ENCODE measurements at regions not wholly inside any gene's neighbourhood (a gene's known extent, or its start where the extent isn't known, plus 50 kb on each side); places are given as distances from the start of the nearest gene placed in this dataset.

GRCh38 chr13:85243831-85244230 lies 555.4 kb downstream of the SLITRK6 start:
- intact Hi-C loops (cut with micrococcal nuclease): no loop called here
- no peaks in the 10 kb centered on the region for H3K4me1 Mint-ChIP-seq (ENCODE audit: low read depth)
- CTCF ChIA-PET: no interaction called here
- no peaks in the 10 kb centered on the region for H3K27me3 Mint-ChIP-seq (ENCODE audit: low read depth)
- no peak for DNase-seq
- no peak overlapping the region for H3K4me3 Mint-ChIP-seq
- H3K36me3 Mint-ChIP-seq (ENCODE audit: low read depth): no peaks in the 10 kb centered on the region
- H3K27ac Mint-ChIP-seq: no peak overlapping the region
- H3K9me3 Mint-ChIP-seq: no peaks in the 10 kb centered on the region

- no peaks in the 10 kb centered on the region for H3K4me1 Mint-ChIP-seq (ENCODE audit: low read depth)
- CTCF ChIA-PET: no interaction called here
Measured at GRCh38 chr13:85241060-85241459, 558.2 kb downstream of the SLITRK6 start.

GRCh38 chr13:85236413-85236812 lies 562.8 kb downstream of the SLITRK6 start:
- H3K4me1 Mint-ChIP-seq (ENCODE audit: low read depth): no peaks in the 10 kb centered on the region
- H3K27me3 Mint-ChIP-seq (ENCODE audit: low read depth): no peaks in the 10 kb centered on the region
- H3K9me3 Mint-ChIP-seq: peaks cover 2% of the 10 kb centered on the region
- intact Hi-C loops (cut with micrococcal nuclease): no loop called here
- H3K4me3 Mint-ChIP-seq: no peak overlapping the region
- DNase-seq: no peak
- H3K27ac Mint-ChIP-seq: no peak overlapping the region
- H3K36me3 Mint-ChIP-seq (ENCODE audit: low read depth): no peaks in the 10 kb centered on the region
- CTCF ChIA-PET: no interaction called here

More at GRCh38 chr13:85241060-85241459, 558.2 kb downstream of the SLITRK6 start:
- intact Hi-C loops (cut with micrococcal nuclease): no loop called here
- no peak for DNase-seq
- Mint-ChIP-seq H3K9me3 (no peaks in the 10 kb centered on the region), H3K27ac (no peak overlapping the region), H3K36me3 (ENCODE audit: low read depth) (no peaks in the 10 kb centered on the region), H3K27me3 (ENCODE audit: low read depth) (no peaks in the 10 kb centered on the region), H3K4me3 (no peak overlapping the region)

GRCh38 chr13:85230691-85231093 lies 568.5 kb downstream of the SLITRK6 start:
- Mint-ChIP-seq H3K27me3 (ENCODE audit: low read depth) (no peaks in the 10 kb centered on the region), H3K9me3 (peaks cover 2% of the 10 kb centered on the region), H3K4me1 (ENCODE audit: low read depth) (no peaks in the 10 kb centered on the region), H3K36me3 (ENCODE audit: low read depth) (no peaks in the 10 kb centered on the region), H3K27ac (no peak overlapping the region), H3K4me3 (no peak overlapping the region)
- DNase-seq: no peak
- CTCF ChIA-PET: no interaction called here
- intact Hi-C loops (cut with micrococcal nuclease): no loop called here

- H3K4me1 Mint-ChIP-seq (ENCODE audit: low read depth): no peaks in the 10 kb centered on the region
- CTCF ChIA-PET: no interaction called here
- H3K36me3 Mint-ChIP-seq (ENCODE audit: low read depth): no peaks in the 10 kb centered on the region
- H3K9me3 Mint-ChIP-seq: peaks cover 2% of the 10 kb centered on the region
- H3K4me3 Mint-ChIP-seq: no peak overlapping the region
- intact Hi-C loops (cut with micrococcal nuclease): no loop called here
- H3K27ac Mint-ChIP-seq: no peak overlapping the region
- no peak for DNase-seq
- H3K27me3 Mint-ChIP-seq (ENCODE audit: low read depth): no peaks in the 10 kb centered on the region
Measured at GRCh38 chr13:85228692-85229091, 570.5 kb downstream of the SLITRK6 start.

DNA sequence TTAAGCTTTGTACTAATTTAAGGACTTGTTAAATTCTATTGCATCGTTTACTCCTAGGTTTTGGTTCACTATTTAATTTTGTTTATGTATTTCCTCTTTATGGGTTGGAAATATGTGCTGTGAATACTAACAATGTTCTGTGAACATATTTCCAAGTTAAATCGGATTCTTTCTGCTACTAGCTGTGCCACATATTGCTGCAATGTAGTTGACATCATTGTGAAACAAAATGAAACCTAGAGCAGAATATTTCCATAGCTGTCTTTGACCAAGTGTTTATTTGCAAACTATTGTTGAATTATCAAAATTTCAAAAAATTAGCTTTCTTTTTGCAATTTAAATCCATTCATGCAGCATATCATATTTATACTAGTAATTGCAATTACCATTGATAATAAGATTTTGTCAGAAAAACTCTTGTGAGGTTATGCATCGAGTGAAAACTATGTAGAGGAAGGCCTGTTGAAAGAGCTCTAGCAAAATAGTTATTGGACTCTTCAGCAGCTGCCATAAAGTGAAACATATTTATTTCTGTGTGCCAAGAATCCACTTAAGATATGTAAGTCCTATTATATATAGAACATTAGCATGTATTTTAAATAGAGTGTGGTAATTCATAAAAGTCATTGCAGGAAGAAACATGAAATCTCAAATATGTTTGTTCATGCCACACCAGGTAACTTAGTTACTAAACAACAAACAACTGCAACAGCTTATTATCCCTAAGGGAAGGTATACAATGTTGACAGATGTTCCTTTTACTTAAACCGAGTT lies 575.1 kb downstream of the SLITRK6 start:
- H3K9me3 Mint-ChIP-seq: peaks cover 9% of the 10 kb centered on the region
- no peaks in the 10 kb centered on the region for H3K27me3 Mint-ChIP-seq (ENCODE audit: low read depth)
- H3K4me1 Mint-ChIP-seq (ENCODE audit: low read depth): no peaks in the 10 kb centered on the region
- intact Hi-C loops (cut with micrococcal nuclease): no loop called here
- H3K4me3 Mint-ChIP-seq: no peak overlapping the region
- no peaks in the 10 kb centered on the region for H3K36me3 Mint-ChIP-seq (ENCODE audit: low read depth)
- CTCF ChIA-PET: no interaction called here
- no peak for DNase-seq
- H3K27ac Mint-ChIP-seq: no peak overlapping the region

DNA sequence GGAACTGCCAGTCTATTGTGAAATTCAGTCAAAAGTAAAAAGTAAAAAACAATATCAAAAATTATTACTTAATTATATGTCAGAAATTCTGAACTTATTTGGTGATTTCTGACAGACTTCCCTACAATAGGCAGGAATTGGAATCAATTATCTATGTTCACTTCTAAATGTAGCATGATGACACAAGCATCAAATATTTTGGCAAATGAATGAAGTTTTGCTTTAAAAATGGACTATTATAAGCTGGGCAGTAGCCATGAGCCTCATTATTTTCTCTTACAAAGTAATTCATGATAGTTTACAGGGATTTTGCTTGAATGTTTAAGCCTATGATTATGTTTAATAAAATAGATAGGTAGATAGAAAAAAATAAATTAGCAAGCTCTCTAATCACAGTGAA lies 582.6 kb downstream of the SLITRK6 start:
- Mint-ChIP-seq H3K4me1 (ENCODE audit: low read depth) (no peaks in the 10 kb centered on the region), H3K4me3 (no peak overlapping the region), H3K9me3 (peaks cover 15% of the 10 kb centered on the region), H3K27ac (no peak overlapping the region), H3K27me3 (ENCODE audit: low read depth) (no peaks in the 10 kb centered on the region), H3K36me3 (ENCODE audit: low read depth) (no peaks in the 10 kb centered on the region)
- intact Hi-C loops (cut with micrococcal nuclease): no loop called here
- CTCF ChIA-PET: no interaction called here
- DNase-seq: no peak

DNA sequence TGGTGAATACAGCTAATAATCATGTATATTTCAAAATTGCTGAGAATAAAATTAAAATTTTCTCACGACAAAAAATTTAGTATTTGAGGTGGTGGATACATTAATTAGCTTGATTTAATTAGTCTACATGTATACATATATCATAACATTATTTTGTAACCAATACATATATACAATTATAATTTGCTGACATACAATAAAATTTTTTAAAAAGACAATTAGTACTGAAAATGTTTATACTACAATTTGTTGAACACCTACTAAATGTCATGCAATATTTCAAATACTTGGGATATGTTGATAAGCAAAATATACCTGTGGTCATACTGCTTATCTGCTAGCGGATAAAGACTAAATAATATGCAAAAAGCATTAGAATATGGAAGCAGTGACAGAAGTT lies 586.5 kb downstream of the SLITRK6 start:
- CTCF ChIA-PET: no interaction called here
- DNase-seq: no peak
- no peaks in the 10 kb centered on the region for H3K4me1 Mint-ChIP-seq (ENCODE audit: low read depth)
- no peak overlapping the region for H3K4me3 Mint-ChIP-seq
- H3K36me3 Mint-ChIP-seq (ENCODE audit: low read depth): no peaks in the 10 kb centered on the region
- intact Hi-C loops (cut with micrococcal nuclease): no loop called here
- H3K9me3 Mint-ChIP-seq: peaks cover 9% of the 10 kb centered on the region
- no peaks in the 10 kb centered on the region for H3K27me3 Mint-ChIP-seq (ENCODE audit: low read depth)
- no peak overlapping the region for H3K27ac Mint-ChIP-seq

DNA sequence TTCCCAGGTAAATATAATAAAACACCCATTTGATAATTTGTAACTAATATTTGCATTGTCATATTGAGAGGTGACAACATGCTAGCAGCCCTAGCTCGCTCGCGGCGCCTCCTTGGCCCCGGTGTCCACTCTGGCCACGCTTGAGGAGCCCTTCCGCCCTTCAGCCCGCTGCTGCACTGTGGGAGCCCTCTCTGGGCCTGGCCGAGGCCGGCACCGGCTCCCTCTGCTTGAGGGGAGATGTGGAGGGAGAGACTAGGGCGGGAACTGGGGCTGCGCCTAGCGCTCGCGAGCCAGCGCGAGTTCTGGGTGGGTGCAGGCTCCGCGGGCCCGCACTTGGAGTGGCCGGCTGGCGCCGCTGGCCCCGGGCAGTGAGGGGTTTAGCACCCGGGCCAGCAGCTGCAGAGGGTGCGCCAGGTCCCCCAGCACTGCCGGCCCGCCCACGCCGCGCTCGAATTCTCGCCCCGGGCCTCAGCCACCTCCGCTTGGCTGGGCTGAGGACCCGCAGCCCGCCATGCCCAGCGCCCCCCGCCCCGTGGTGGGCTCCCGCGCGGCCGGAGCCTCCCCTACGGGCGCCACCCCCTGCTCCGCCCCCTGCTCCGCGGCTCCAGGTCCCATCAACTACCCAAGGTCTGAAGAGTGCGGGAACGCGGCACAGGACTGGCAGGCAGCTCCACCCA lies 594.4 kb downstream of the SLITRK6 start:
- no peak overlapping the region for H3K4me3 Mint-ChIP-seq
- CTCF ChIA-PET: no interaction called here

GRCh38 chr13:85197431-85197830 lies 601.8 kb downstream of the SLITRK6 start:
- H3K27ac Mint-ChIP-seq: no peak overlapping the region

More for the DNA sequence above, 594.4 kb downstream of the SLITRK6 start:
- no peaks in the 10 kb centered on the region for H3K4me1 Mint-ChIP-seq (ENCODE audit: low read depth)
- no peak overlapping the region for H3K27ac Mint-ChIP-seq
- peaks cover 15% of the 10 kb centered on the region for H3K9me3 Mint-ChIP-seq
- H3K36me3 Mint-ChIP-seq (ENCODE audit: low read depth): no peaks in the 10 kb centered on the region
- no peak for DNase-seq
- intact Hi-C loops (cut with micrococcal nuclease): no loop called here
- no peaks in the 10 kb centered on the region for H3K27me3 Mint-ChIP-seq (ENCODE audit: low read depth)

GRCh38 chr13:85194482-85194881 lies 604.7 kb downstream of the SLITRK6 start:
- no peaks in the 10 kb centered on the region for H3K4me1 Mint-ChIP-seq (ENCODE audit: low read depth)
- no peak for DNase-seq
- CTCF ChIA-PET: no interaction called here
- peaks cover 2% of the 10 kb centered on the region for H3K9me3 Mint-ChIP-seq
- H3K4me3 Mint-ChIP-seq: no peak overlapping the region
- H3K27me3 Mint-ChIP-seq (ENCODE audit: low read depth): no peaks in the 10 kb centered on the region
- H3K36me3 Mint-ChIP-seq (ENCODE audit: low read depth): no peaks in the 10 kb centered on the region
- intact Hi-C loops (cut with micrococcal nuclease): no loop called here
- no peak overlapping the region for H3K27ac Mint-ChIP-seq

More at GRCh38 chr13:85197431-85197830, 601.8 kb downstream of the SLITRK6 start:
- Mint-ChIP-seq H3K27me3 (ENCODE audit: low read depth) (no peaks in the 10 kb centered on the region), H3K36me3 (ENCODE audit: low read depth) (no peaks in the 10 kb centered on the region), H3K4me3 (no peak overlapping the region), H3K4me1 (ENCODE audit: low read depth) (no peaks in the 10 kb centered on the region), H3K9me3 (peaks cover 6% of the 10 kb centered on the region)
- no peak for DNase-seq
- CTCF ChIA-PET: no interaction called here
- intact Hi-C loops (cut with micrococcal nuclease): no loop called here

- H3K9me3 Mint-ChIP-seq: peaks cover 4% of the 10 kb centered on the region
- DNase-seq: no peak
Measured at GRCh38 chr13:85191996-85192718, 607.1 kb downstream of the SLITRK6 start.

More at GRCh38 chr13:85191996-85192718, 607.1 kb downstream of the SLITRK6 start:
- intact Hi-C loops (cut with micrococcal nuclease): no loop called here
- Mint-ChIP-seq H3K4me1 (ENCODE audit: low read depth) (no peaks in the 10 kb centered on the region), H3K36me3 (ENCODE audit: low read depth) (no peaks in the 10 kb centered on the region), H3K4me3 (no peak overlapping the region), H3K27ac (no peak overlapping the region), H3K27me3 (ENCODE audit: low read depth) (no peaks in the 10 kb centered on the region)
- CTCF ChIA-PET: no interaction called here
